ENCODE measurements at regions not wholly inside any gene's neighbourhood (a gene's known extent, or its start where the extent isn't known, plus 50 kb on each side); places are given as distances from the start of the nearest gene placed in this dataset.

DNA sequence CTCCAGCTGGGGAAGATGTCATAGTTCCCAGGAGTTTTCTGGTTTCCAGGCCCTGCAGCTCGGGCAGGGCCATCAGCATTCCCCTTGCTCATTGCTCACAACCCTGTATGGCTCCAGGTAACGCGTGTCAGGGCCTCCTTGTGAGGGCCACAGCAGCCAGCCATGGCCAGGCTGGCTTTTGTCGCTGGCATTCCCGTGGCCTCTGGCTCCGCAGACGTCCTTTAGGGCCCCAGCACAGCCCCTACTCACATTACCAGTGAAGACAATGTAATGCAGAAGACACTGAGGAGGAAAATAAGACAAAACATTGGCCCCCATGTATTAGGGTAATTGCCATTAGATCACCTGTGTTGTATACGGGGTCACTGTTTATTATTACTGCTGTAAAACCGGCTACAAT is 1799.0 kb downstream of the TP53TG3F start:
- no peak overlapping the region for H3K27ac ChIP-seq (replicated peaks)
- no peak overlapping the region for H3K4me3 ChIP-seq (replicated peaks; ENCODE audit: insufficient read depth, low read length)
- no peaks in the 10 kb centered on the region for H3K27me3 ChIP-seq (ENCODE audit: insufficient read depth, poor library complexity, severe bottlenecking)
- no peak for DNase-seq (ENCODE audit: low read depth in 1 of 2, low spot score in 1 of 2)
- no peak for TF ChIP-seq GABPA (IDR thresholded peaks at IDR 0.05; ENCODE audit: low read depth)
- no peak for TF ChIP-seq SPI1 (IDR thresholded peaks at IDR 0.05; ENCODE audit: borderline replicate concordance, low read depth)
- TF ChIP-seq, protein P1, sequence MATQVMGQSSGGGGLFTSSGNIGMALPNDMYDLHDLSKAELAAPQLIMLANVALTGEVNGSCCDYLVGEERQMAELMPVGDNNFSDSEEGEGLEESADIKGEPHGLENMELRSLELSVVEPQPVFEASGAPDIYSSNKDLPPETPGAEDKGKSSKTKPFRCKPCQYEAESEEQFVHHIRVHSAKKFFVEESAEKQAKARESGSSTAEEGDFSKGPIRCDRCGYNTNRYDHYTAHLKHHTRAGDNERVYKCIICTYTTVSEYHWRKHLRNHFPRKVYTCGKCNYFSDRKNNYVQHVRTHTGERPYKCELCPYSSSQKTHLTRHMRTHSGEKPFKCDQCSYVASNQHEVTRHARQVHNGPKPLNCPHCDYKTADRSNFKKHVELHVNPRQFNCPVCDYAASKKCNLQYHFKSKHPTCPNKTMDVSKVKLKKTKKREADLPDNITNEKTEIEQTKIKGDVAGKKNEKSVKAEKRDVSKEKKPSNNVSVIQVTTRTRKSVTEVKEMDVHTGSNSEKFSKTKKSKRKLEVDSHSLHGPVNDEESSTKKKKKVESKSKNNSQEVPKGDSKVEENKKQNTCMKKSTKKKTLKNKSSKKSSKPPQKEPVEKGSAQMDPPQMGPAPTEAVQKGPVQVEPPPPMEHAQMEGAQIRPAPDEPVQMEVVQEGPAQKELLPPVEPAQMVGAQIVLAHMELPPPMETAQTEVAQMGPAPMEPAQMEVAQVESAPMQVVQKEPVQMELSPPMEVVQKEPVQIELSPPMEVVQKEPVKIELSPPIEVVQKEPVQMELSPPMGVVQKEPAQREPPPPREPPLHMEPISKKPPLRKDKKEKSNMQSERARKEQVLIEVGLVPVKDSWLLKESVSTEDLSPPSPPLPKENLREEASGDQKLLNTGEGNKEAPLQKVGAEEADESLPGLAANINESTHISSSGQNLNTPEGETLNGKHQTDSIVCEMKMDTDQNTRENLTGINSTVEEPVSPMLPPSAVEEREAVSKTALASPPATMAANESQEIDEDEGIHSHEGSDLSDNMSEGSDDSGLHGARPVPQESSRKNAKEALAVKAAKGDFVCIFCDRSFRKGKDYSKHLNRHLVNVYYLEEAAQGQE (IDR thresholded peaks at IDR 0.05; ENCODE audit: insufficient replicate concordance, low read depth), result no peak
- TF ChIP-seq, protein P2, sequence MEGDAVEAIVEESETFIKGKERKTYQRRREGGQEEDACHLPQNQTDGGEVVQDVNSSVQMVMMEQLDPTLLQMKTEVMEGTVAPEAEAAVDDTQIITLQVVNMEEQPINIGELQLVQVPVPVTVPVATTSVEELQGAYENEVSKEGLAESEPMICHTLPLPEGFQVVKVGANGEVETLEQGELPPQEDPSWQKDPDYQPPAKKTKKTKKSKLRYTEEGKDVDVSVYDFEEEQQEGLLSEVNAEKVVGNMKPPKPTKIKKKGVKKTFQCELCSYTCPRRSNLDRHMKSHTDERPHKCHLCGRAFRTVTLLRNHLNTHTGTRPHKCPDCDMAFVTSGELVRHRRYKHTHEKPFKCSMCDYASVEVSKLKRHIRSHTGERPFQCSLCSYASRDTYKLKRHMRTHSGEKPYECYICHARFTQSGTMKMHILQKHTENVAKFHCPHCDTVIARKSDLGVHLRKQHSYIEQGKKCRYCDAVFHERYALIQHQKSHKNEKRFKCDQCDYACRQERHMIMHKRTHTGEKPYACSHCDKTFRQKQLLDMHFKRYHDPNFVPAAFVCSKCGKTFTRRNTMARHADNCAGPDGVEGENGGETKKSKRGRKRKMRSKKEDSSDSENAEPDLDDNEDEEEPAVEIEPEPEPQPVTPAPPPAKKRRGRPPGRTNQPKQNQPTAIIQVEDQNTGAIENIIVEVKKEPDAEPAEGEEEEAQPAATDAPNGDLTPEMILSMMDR (IDR thresholded peaks at IDR 0.05; ENCODE audit: insufficient read depth, low read length), result no peak
- TF ChIP-seq POLR2AphosphoS5 (IDR thresholded peaks at IDR 0.05; ENCODE audit: low read depth), result no peak

DNA sequence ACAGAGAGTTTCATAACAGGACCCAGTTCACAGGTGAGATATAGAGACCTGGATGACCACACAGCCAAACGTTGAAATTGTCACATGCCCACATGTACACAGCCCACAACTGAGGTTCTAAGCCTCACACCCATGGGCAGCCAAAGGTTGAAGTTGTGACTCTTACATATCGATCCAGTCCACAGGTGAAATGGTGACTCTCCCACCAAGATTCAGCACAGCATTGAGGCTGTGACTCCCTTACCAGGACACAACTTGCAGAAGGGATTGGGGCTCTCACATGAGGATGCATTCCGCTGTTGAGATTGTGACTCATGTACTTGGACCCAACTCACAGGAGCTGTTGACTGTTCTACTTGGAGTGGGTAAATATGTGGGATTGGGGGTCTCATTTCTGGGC is 1836.4 kb downstream of the TP53TG3F start:
- H3K27ac ChIP-seq (replicated peaks), result no peak overlapping the region
- TF ChIP-seq SPI1 (IDR thresholded peaks at IDR 0.05; ENCODE audit: borderline replicate concordance, low read depth) (no peak), GABPA (IDR thresholded peaks at IDR 0.05; ENCODE audit: low read depth) (no peak), POLR2AphosphoS5 (IDR thresholded peaks at IDR 0.05; ENCODE audit: low read depth) (no peak)
- TF ChIP-seq, protein P1 (IDR thresholded peaks at IDR 0.05; ENCODE audit: insufficient replicate concordance, low read depth), result no peak
- TF ChIP-seq, protein P2 (IDR thresholded peaks at IDR 0.05; ENCODE audit: insufficient read depth, low read length), result no peak
- no peaks in the 10 kb centered on the region for H3K27me3 ChIP-seq (ENCODE audit: insufficient read depth, poor library complexity, severe bottlenecking)
- DNase-seq (ENCODE audit: low read depth in 1 of 2, low spot score in 1 of 2), result no peak
- no peak overlapping the region for H3K4me3 ChIP-seq (replicated peaks; ENCODE audit: insufficient read depth, low read length)

DNA sequence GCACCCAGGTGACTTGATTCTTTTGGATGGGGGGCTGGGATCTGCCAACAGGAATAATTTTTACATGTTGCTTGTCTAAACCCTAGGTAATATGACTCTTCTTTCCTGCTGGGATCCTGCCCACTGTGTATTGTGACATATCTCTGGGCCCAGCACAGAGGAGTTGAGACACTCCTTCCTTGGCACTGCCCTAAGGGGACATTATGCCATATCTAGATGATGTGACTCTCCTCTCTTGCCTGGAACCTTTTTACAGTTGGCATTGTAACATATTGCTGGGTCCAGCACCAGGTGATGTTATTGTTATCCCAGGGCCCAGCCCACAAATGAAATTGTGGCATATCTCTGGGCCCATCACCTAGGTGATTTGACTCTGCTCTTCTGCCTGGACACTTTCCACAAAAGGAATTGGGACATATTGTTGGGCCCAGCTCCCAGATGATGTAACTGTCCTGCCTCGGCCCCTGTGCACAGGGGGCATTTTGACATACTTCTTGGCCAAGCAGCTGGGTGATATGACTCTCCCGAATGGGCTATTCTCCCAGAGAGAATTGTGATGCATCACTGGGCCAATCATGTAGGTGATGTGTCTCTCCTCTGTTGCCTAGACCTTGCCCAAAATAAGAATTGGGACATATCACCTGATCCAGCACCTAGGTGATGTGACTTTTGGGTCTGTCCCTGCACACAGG is 1837.7 kb downstream of the TP53TG3F start:
- Histone ChIP-seq H3K4me3 (replicated peaks; ENCODE audit: insufficient read depth, low read length) (no peak overlapping the region), H3K27me3 (ENCODE audit: insufficient read depth, poor library complexity, severe bottlenecking) (no peaks in the 10 kb centered on the region), H3K27ac (replicated peaks) (no peak overlapping the region)
- TF ChIP-seq POLR2AphosphoS5 (IDR thresholded peaks at IDR 0.05; ENCODE audit: low read depth) (no peak), SPI1 (IDR thresholded peaks at IDR 0.05; ENCODE audit: borderline replicate concordance, low read depth) (no peak), GABPA (IDR thresholded peaks at IDR 0.05; ENCODE audit: low read depth) (no peak)
- TF ChIP-seq, protein P2 (IDR thresholded peaks at IDR 0.05; ENCODE audit: insufficient read depth, low read length), result no peak
- TF ChIP-seq, protein P1 (IDR thresholded peaks at IDR 0.05; ENCODE audit: insufficient replicate concordance, low read depth), result no peak
- DNase-seq (ENCODE audit: low read depth in 1 of 2, low spot score in 1 of 2), result no peak
